ENCODE measurements at regions not wholly inside any gene's neighbourhood (a gene's known extent, or its start where the extent isn't known, plus 50 kb on each side); places are given as distances from the start of the nearest gene placed in this dataset.
A peak's percentile ranks its signal among the peaks of the same experiment; 100 is the strongest.

- no peaks in the 10 kb centered on the region for H3K4me1 ChIP-seq
- H3K27ac ChIP-seq: no peak overlapping the region
- peak in 1 of 2 donors; percentile 44 for DNase-seq (ENCODE audit: extremely low spot score in 2 of 2)
- intact Hi-C loops (cut with DNase I): no loop called here
- no peaks in the 10 kb centered on the region for H3K36me3 ChIP-seq
- H3K9me3 ChIP-seq: no peaks in the 10 kb centered on the region
- TF ChIP-seq POLR2A (IDR thresholded peaks at IDR 0.05) (no peak), POLR2AphosphoS5 (IDR thresholded peaks at IDR 0.05; ENCODE audit: insufficient read depth in 1 of 2, low read depth in 1 of 2) (no peak)
- TF ChIP-seq, protein P1, sequence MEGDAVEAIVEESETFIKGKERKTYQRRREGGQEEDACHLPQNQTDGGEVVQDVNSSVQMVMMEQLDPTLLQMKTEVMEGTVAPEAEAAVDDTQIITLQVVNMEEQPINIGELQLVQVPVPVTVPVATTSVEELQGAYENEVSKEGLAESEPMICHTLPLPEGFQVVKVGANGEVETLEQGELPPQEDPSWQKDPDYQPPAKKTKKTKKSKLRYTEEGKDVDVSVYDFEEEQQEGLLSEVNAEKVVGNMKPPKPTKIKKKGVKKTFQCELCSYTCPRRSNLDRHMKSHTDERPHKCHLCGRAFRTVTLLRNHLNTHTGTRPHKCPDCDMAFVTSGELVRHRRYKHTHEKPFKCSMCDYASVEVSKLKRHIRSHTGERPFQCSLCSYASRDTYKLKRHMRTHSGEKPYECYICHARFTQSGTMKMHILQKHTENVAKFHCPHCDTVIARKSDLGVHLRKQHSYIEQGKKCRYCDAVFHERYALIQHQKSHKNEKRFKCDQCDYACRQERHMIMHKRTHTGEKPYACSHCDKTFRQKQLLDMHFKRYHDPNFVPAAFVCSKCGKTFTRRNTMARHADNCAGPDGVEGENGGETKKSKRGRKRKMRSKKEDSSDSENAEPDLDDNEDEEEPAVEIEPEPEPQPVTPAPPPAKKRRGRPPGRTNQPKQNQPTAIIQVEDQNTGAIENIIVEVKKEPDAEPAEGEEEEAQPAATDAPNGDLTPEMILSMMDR (IDR thresholded peaks at IDR 0.05): no peak
- H3K4me3 ChIP-seq: no peak overlapping the region
- H3K27me3 ChIP-seq: no peaks in the 10 kb centered on the region
Observed at GRCh38 chr9:120191141-120191540, 388.8 kb downstream of the CDK5RAP2 start.

DNA sequence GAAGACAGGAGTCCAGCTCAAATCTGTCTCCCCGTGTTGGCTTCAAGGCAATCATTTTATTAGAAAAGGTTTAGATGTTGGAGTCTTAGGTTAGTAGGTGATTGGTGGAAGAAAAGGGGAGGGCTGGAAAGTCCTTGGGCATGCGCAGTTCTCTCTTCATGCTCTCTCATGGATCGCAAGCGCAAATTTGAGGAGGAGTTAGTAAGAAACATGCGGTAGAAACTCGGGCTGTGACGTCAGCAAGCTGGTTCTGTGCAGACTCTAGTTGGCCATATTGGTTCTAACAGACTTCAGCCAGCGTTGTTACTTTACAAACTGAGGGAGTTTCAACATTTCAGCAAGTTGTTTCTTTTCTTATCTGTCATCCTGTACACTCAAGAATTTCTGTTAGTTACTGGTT is 392.2 kb downstream of the CDK5RAP2 start:
- TF ChIP-seq POLR2A (IDR thresholded peaks at IDR 0.05) (no peak), POLR2AphosphoS5 (IDR thresholded peaks at IDR 0.05; ENCODE audit: insufficient read depth in 1 of 2, low read depth in 1 of 2) (no peak)
- TF ChIP-seq, protein P1 (IDR thresholded peaks at IDR 0.05): no peak
- Histone ChIP-seq H3K27me3 (no peaks in the 10 kb centered on the region), H3K27ac (no peak overlapping the region), H3K36me3 (no peaks in the 10 kb centered on the region), H3K9me3 (no peaks in the 10 kb centered on the region), H3K4me1 (no peaks in the 10 kb centered on the region), H3K4me3 (no peak overlapping the region)
- intact Hi-C loops (cut with DNase I): no loop called here
- peak; percentile 2 to 43 for DNase-seq (ENCODE audit: extremely low spot score in 2 of 2)

- H3K4me1 ChIP-seq: no peaks in the 10 kb centered on the region
- TF ChIP-seq POLR2AphosphoS5 (IDR thresholded peaks at IDR 0.05; ENCODE audit: insufficient read depth in 1 of 2, low read depth in 1 of 2): no peak
- TF ChIP-seq POLR2A (IDR thresholded peaks at IDR 0.05): no peak
- TF ChIP-seq, protein P1 (IDR thresholded peaks at IDR 0.05): no peak
- no peaks in the 10 kb centered on the region for H3K27me3 ChIP-seq
- H3K9me3 ChIP-seq: no peaks in the 10 kb centered on the region
- peak; percentile 32 to 43 for DNase-seq (ENCODE audit: extremely low spot score in 2 of 2)
- H3K36me3 ChIP-seq: no peaks in the 10 kb centered on the region
- no peak overlapping the region for H3K4me3 ChIP-seq
- intact Hi-C loops (cut with DNase I): no loop called here
- H3K27ac ChIP-seq: no peak overlapping the region
Observed at GRCh38 chr9:120186276-120186675, 393.7 kb downstream of the CDK5RAP2 start.

DNA sequence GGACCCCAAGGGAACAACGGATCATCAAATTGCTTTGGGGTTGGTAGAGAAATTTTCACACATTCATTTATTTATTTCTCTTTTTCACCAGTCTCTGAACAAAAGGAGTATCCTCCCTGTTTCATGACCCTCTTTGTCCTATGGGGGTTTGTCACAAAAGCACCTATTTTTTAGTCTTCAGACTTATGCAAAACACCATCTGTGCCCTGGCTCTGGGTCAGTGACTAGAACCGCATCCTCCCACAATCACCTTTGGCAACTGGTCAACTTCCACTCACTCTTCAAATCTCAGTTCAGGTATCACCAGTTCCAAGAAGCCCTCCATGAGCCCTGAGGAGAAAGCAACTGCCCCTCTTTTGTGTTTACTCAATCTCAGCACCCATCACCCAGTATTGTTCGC is 395.7 kb downstream of the CDK5RAP2 start:
- H3K4me3 ChIP-seq: no peak overlapping the region
- no peak overlapping the region for H3K27ac ChIP-seq
- H3K36me3 ChIP-seq: no peaks in the 10 kb centered on the region
- TF ChIP-seq POLR2A (IDR thresholded peaks at IDR 0.05) (no peak), POLR2AphosphoS5 (IDR thresholded peaks at IDR 0.05; ENCODE audit: insufficient read depth in 1 of 2, low read depth in 1 of 2) (no peak)
- TF ChIP-seq, protein P1 (IDR thresholded peaks at IDR 0.05): no peak
- H3K9me3 ChIP-seq: no peaks in the 10 kb centered on the region
- intact Hi-C loops (cut with DNase I): no loop called here
- DNase-seq (ENCODE audit: extremely low spot score in 2 of 2): peak in 1 of 2 donors; percentile 25
- H3K27me3 ChIP-seq: no peaks in the 10 kb centered on the region
- no peaks in the 10 kb centered on the region for H3K4me1 ChIP-seq

DNA sequence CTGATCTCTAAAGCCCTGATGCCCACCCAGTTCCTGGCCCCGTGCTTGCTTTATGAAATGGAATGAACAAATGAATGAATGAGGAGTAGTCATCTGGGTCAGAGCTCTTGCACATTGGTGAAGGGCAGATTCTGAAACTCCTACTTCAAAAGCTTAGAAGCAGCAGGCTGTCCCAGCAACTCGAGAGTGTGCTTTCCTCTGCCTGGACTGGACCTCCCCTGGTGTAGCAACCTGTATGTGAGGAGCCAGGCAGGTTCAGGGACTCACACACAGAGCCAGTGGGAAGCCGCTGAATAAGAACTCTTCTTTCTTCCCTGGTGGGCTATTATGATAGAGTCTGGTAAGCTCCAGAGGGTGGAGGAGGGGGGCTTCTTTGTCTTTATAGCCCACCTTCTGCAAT is 396.4 kb downstream of the CDK5RAP2 start:
- intact Hi-C loops (cut with DNase I): no loop called here
- no peak overlapping the region for H3K4me3 ChIP-seq
- TF ChIP-seq POLR2A (IDR thresholded peaks at IDR 0.05) (no peak), POLR2AphosphoS5 (IDR thresholded peaks at IDR 0.05; ENCODE audit: insufficient read depth in 1 of 2, low read depth in 1 of 2) (no peak)
- TF ChIP-seq, protein P1 (IDR thresholded peaks at IDR 0.05): no peak
- peak; percentile 72 to 77 for DNase-seq (ENCODE audit: extremely low spot score in 2 of 2)
- H3K4me1 ChIP-seq: no peaks in the 10 kb centered on the region
- H3K9me3 ChIP-seq: no peaks in the 10 kb centered on the region
- H3K36me3 ChIP-seq: no peaks in the 10 kb centered on the region
- H3K27ac ChIP-seq: no peak overlapping the region
- no peaks in the 10 kb centered on the region for H3K27me3 ChIP-seq
